ENCODE measurements at regions not wholly inside any gene's neighbourhood (a gene's known extent, or its start where the extent isn't known, plus 50 kb on each side); places are given as distances from the start of the nearest gene placed in this dataset.

DNA sequence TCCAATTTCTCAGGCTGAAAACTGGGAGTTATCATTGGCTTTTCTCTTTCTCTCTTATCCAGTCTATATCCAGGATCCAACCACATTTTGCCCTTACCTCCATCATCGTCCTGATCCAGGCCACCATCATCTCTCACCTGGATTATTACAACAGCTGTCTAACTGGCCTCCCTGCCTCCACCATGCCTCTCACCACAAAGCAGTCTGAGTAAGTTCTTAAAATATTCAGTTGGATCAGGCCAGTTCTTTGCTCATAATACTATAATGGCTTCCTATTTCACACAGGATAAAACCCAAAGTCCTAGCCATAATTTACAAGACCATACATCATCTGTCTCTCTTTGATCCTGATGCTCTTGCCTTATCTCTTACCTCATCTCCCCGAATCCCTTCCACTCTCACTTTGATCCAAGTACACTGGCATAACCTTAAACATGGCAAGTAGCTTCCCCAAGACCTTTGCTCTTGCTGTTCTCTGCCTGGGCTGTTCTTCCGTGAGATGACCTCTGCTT, 133.4 kb upstream of the RAP1B start:
- TF ChIP-seq CTCF (IDR thresholded peaks at IDR 0.05; ENCODE audit: insufficient read depth, low read length, poor library complexity, severe bottlenecking) = no peak
- no peak for TF ChIP-seq EZH2phosphoT487 (conservative IDR thresholded peaks at IDR 0.05; ENCODE audit: low read length)
